HEK293T (cell line): ENCODE measurements at regions not wholly inside any gene's neighbourhood (a gene's known extent, or its start where the extent isn't known, plus 50 kb on each side); places are given as distances from the start of the nearest gene placed in this dataset.

Experiments
- ARNT ChIP-seq: fragments of 450-650 bp; IDR thresholded peaks from 2 replicates; pipeline ENCODE4 v1.6.1; 2017; ENCODE audit warnings: mild to moderate bottlenecking
- SP1 ChIP-seq: fragments of 450-650 bp; IDR thresholded peaks from 2 replicates; pipeline ENCODE4 v1.6.1; 2017

- TF ChIP-seq ARNT (no peak), SP1 (no peak)
These were observed 91.5 kb downstream of the TEX51 start for GRCh38 chr2:126990200-126990599.
